GM21367 (cell line): ENCODE measurements at regions not wholly inside any gene's neighbourhood (a gene's known extent, or its start where the extent isn't known, plus 50 kb on each side); places are given as distances from the start of the nearest gene placed in this dataset.
"Not testable (repeated sequence)": the region's sequence is repeated elsewhere in the genome, so short reads cannot be mapped to it uniquely, and the experiment has no call there.

Experiments
- ATAC-seq: cut with Tn5 transposase; IDR thresholded peaks from one replicate; pipeline ENCODE4 v1.9.1; 2021; ENCODE audit not compliant: unreplicated experiment

DNA sequence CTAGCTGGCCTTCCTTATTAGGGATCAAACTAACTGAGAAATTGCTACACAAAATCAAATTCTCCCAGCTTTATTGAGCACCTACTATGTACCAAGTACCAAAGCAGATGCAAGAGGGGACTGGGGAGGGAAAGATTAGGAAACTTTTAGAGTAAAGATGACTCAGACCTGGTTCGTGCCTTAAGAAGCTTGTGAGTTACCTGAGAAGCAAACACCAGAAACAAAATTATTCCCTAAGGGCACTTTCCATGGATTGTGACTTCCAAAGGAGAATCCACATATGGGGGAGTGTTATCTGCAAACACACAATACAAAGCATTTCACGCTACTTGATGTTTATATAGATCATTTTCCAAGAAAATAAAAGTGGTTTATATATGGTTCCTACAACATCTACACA is 326.9 kb upstream of the HNRNPA3 start:
- no peak for ATAC-seq

DNA sequence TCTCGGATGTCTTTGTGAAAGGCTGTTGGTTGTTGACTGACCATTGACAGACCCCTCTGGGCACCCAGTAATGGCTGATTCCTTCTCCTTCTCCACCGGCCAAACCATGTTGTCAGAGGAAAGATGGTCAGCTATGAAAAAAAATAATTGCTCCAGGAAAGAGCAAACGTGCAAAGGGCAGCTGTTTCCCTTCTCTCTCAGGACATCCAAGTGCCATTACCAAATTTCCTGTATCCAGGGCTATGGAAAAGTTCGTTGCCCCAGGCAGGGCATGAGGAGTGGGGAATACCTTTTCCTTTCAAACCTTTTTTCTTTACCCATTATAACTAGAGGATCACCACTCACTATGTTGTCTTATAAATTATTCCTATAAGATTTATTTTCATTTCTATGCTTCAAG is 321.5 kb upstream of the HNRNPA3 start:
- ATAC-seq = no peak

DNA sequence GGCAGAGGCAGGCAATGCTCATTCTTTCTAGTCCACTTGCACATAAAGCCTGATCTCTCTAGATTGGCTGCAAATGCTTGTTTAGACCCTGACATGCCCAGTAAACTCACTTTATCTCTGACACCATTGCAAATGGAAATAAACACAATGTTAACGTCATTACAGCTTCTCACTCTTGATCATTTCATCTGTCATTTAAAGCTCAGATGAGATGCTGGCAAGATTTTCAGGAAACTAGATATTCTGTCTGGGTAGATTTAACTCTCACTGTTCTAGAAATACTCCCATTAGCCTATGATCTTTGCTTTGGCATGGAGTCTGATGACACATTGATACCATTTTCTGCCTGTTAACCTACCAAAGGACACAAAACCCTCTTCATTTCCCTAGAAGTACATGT is 320.7 kb upstream of the HNRNPA3 start:
- ATAC-seq = no peak

DNA sequence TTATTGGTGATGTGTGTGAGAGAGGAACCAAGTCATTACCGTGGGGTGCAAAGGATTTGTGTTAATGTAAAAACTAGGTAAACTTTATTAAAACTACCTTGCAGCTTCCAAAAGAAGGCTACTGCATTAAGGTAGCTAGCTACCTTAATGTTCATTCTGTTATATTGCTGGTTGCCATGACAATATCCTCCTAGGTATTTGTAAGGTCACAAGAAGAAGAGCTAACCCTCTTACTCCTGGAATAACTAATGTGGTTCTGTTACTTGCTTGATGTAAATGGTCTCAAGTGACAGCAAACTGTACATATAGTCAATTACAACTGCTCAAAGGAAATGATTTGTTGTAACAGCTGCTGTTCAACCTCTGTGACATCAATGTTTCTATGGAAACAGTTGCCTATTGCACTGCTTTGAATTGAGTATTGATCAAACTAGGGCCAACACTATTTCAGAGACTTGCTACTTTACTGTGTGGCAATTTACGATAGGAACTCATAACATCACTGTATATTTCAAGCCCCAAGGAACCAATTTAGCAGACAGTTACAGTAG is 319.8 kb upstream of the HNRNPA3 start:
- no peak for ATAC-seq

DNA sequence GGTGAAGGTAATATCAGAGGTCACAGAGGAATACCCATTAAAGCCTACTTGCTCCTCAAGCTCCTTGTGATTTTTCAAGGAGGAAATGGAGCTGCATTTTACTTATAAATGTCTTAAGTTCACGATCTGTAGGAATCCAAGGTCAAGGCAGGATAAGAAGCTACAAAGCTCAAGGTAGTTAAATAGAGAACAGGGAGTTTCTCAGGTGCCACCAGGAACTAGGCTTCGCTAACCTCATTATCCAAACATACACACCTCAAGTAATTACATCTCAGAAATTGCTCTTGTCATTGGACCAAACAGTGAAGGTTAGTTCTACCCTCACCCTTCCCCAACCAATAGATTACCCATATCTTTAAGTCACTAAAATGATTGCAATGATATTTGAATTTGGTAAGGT is 317.4 kb upstream of the HNRNPA3 start:
- ATAC-seq = no peak

DNA sequence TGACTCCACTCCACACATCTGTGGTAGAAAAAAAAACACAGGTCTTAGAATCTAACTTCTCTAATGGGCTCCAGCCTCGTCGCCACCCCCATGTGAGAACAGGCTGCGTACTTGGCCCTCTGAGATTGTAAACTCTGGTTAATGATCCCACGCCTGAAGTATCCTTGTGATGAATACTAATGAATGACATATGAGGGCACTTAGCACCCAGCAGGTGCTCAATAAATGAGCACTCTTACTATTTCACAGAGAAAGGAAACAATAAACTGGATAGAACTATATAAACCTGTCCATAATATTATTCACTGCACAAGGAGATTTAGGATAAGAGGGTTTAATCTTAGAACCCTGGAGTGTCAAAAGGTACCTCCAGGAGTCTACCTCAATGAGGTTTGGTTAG is 310.1 kb upstream of the HNRNPA3 start:
- ATAC-seq = no peak

DNA sequence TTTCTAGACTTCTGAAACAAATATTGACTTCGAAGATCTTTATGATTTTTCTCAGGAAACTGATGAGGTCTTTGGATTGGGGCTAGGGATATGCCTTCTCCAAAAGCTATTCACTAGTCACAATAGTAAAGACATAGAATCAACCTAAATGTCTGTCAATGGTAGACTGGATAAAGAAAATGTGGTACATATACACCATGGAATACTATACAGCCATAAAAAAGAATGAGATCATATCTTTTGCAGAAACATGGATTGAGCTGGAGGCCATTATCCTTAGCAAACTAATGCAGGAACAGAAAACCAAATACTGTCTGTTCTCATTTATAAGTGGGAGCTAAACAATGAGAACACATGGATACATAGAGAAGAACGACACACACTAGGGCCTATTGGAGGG is 308.5 kb upstream of the HNRNPA3 start:
- ATAC-seq = not testable (repeated sequence)

DNA sequence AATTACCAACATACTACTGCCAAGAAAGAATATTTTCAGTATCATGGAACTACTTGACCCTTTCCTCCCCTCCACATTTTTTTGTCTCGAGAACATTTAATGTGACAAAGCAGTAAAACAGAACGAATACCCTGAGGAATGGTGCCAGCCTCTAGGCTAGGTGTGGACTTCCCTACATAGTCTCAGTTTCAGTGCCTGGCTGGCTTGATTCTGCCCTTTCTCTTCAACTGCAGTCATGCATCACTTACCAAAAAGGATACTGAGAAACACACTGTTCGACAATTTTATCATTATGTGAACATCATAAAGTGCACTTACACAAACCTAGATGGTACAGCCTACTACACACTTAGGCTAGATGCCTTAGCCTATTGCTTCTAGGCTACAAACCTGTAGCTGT is 305.3 kb upstream of the HNRNPA3 start:
- no peak for ATAC-seq

DNA sequence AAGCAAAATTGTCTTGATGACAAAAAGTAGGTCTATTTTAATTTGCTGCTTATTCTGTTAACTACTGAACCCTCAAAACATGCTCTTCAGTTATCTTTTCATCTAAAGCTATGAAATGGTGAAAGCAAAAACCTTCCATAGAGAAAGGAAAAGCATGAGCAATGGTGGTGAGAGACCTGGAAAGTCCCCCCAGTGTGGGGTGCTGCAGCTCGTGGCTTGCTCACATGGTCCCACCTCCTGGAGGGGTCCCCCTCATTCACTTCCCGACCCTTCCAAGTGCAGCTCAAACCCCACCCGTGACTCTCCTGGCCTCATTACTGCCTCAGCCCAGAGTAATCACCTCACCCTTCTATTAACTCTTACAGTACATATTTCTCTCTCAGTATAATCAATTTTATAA is 301.8 kb upstream of the HNRNPA3 start:
- ATAC-seq = no peak

DNA sequence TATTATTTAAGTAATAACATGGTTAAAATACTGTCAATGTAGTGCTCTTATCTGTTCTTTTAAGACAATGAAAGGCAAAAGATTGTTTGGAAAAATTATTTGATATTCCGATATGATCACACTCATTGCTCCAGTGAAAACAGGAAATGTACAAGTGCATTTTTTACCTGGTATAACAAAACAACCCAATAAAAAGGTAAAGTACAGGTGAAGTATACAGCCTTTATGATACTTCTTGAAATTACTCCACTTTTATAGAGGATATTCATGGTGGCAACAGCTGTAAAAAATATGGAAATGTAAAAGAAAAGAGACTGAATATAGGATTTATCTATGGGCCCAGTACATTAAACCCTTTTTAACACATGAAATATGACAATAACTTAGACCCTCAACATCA is 298.6 kb upstream of the HNRNPA3 start:
- no peak for ATAC-seq

DNA sequence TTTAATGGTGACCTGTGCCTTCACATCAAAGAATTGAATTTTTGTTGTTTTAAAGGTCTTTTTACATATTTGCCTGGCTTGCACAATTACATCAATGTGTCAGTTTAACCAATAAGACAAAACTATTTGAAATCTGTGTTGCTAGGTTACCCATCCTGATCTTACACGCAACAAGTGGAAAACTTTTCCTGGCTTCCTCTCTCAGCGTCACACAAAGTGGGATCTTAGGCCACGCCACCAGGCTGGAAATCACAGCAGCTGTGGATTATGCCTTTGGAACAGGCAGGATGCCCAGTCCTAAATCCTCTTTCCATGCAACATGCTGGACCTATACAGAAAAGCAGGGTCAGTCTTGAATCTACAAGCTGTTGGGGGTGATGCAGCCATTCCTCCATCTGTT is 298.2 kb upstream of the HNRNPA3 start:
- ATAC-seq = no peak

DNA sequence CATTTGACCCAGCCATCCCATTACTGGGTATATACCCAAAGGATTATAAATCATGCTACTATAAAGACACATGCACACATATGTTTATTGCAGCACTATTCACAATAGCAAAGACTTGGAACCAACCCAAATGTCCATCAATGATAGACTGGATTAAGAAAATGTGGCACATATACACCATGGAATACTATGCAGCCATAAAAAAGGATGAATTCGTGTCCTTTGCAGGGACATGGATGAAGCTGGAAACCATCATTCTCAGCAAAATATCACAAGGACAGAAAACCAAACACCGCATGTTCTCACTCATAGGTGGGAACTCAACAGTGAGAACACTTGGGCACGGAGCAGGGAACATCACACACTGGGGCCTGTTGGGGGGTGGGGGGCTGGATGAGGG is 290.0 kb upstream of the HNRNPA3 start:
- ATAC-seq = not testable (repeated sequence)

DNA sequence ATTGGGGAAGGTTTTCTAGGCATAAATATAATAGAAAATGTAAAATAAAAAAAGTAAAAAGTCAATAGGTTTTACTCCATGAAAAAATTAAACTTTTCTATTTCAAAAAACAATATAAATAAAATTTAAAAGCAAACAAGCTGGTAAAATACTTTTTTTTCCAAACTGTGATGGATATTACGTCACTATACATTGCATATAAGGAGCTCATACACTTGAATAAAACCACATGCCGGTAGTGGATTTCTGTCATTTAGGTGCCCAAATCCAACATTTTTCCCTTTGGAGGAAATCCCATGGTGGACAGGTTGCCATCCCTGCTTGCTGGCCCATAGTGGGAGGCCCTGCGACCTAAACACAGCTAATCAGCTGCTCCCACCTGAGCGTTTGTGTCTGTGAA is 289.4 kb upstream of the HNRNPA3 start:
- no peak for ATAC-seq

DNA sequence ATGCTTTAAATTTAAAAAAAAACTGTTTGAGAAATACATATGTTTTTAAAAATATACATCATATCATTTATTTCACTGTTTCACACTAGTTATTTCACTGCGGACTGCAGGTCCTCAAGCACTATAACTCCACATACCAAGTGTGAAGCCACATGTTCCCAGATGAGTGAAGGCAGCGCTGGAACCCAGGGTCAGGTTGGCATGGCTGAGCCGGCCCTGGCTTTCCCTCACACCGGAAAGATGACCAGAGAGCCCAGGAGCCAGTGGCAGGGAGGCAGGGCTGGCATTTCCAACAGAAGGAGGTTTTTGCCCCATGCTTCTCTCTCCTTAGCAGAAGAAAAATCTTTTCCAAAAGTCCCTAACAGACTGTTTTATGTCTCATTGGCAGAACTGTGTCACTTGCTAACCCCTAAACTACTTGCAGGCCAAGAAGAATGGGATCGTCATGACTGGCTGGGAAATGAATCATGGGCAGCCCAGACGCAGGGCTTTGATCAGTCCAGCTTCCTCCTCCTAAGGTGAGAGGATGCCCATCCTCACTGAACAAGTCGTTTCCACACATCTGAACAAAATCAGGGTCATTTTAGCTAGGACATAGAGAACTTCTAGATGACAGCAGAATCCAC is 287.6 kb upstream of the HNRNPA3 start:
- no peak for ATAC-seq

DNA sequence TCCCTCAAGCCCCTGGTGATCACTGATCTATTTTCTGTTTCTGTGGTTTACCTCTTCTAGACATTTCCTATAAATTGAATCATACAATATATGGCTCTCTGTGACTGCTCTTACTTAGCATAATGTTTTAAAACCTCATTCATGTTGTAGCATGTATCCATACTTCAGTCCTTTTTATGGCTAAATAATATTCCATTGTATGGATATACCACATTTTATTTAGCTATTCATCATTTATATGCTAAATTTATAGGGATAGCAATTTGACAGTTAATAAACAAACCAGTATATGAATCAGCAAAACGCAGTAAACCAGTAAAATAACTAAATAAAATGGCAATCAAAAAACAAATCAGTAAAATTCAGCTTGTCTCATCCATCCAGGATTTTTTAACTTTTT is 286.1 kb upstream of the HNRNPA3 start:
- no peak for ATAC-seq

DNA sequence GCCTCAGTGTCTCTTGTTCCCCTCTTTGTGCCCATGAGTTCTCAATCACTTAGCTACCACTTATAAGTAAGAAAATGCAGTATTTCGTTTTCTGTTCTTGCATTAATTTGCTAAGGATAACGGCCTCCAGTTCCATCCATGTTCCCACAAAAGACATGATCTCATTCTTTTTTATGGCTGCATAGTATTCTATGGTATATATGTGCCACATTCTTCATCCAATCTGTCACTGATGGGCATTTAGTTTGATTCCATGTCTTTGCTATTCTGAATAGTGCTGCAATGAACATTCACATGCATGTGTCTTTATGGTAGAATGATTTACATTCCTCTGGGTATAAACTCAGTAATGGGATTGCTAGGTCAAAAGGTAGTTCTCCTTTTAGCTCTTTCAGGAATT is 283.2 kb upstream of the HNRNPA3 start:
- ATAC-seq = not testable (repeated sequence)

DNA sequence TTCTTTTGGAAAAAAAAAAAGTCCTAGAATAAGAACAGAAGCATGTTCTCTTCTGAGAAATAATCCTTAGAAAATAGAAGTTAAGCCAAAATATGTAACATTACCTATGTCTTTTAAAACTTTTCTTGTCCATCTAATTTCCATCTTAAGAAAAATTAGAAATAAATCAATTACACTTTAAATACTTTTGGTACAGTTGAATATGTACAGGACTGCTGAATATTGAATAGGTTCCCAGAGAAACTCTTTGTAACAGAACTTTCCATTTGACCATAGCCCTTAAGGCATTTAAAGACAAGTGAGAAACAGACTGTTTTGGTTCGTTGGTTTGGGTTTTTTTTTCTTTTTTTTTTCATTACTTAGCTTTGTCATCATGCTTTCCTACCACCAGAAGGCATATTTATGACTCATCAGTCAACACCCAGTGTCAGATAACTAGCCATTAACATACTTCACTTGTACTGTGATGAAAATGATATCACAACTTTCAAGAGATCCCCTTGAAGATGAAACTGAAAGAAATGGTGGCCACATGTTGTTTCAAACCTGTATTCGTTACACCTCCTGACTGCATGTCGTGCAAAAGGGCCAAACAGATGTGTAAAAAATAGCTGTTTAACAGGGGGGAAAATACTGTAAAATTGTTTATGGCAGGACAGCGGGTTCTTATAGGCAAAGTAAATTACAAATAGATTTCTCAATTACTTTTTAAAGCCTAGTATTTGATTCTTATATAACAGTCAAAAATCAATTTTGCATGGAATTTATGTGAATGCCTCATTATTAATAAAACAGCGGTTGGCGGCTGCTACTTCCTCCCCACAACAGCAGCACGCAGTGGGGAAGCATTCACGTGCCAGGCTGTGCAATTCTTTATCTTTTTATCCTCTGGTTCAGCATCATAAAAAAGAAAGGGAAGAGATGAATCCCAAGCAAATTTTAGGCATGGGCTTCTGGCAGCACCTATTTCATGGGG is 280.7 kb upstream of the HNRNPA3 start:
- ATAC-seq = peak; percentile 95

DNA sequence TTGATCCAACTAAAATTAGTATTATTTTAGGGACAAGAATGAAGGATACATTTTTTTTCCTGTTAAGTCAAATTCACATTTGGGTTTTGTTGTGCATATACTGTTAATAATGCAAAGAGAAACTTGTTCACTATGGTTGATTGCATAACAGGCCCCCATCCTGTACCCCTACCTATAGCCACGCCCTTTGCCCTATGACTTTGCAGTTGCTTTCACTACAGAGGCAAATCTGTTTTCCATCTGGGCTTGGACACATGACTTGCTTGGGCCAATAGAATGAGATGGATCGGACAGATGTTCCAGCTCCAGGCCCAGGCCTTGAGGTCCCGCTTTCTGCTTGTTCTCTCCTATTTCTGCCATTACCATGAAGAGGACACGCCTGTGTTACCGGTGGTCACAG is 278.5 kb upstream of the HNRNPA3 start:
- ATAC-seq = no peak

DNA sequence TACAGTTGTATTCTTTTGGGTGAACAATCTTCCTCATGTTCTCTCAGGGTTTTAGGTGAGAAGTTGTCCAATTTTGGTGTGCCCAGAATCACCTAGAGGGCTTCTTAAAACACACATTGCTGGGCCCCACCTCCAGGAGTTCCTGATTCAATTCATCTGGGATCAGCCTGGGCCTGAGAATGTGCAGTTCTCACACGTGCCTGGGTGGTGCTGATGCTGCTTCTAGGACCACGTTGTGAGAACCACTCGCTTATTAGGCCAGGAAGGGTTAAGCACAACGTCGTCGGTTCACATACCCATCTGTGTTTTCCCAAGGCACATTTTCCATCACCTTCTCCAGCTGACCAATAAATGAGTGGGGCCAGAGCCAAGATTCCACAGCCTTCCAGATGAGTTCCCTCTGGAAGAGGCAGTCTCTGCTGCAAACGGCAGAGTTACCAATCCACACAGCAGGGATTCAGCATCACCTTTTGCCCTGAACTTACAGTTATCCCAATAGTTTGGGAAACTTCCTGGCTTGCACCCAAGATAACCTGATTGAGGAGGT is 277.7 kb upstream of the HNRNPA3 start:
- ATAC-seq = no peak

DNA sequence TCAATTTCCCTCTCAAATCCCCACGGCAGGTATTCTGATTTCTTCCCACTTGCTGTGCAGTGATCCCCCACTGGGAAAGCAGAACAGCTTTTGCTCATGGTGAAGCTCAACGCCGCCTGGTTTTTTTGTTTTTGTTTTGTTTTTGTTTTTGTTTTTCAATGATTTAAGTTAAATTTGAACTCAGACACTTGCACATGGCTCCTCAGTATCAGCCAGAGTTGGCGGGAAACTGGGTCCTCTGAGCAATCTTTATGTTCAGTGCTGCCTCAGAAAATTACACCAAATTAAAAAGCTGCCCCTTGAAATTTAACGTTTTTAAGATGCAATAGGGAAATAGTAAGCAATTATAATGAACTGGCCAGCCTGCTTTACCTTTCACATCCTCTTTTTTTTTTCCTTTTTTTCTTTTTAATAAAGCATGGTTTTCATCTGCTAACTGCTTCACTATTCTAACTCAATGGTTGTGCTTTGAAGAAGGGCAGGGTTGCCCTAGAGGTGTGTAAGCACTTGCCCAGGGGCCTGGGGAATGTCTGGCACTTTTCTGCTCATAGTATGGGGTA is 277.0 kb upstream of the HNRNPA3 start:
- no peak for ATAC-seq

DNA sequence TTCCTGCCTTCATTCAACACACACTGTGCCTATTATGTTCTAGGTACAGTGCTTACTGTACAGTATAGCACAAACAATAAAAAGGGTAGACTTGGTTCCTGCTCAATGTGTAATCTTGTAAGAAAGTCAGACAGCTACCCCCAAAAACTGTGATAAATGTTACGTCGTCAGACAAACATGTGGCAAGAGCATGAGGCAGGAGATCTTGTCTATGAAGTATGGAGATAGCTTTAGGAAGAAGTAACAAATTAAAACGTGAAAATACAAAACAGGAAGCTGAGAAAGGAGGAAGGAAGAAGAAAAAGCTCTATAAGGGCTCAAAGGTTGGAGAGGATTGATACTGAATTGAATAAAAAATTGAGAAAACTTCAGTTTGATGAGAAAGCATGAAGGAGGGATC is 276.2 kb upstream of the HNRNPA3 start:
- no peak for ATAC-seq

DNA sequence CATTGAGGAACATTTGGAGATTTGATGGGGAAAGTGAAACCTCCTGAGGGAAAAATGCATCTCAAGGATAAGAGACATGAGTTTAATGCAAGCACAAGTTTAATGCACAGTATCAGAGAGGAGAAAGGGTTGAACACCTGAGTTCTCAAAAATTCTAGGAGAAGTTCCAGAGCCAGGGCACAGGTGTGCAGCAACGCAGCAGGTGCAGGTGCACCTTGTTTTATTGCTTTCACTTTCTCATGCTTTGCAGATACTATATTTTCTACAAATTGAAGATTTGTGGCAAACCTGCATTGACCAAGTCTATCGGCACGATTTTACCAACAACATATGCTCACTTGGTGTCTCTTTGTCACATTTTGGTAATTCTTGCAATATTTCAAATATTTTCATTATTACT is 267.6 kb upstream of the HNRNPA3 start:
- no peak for ATAC-seq
